Keratinocyte (primary cell): ENCODE measurements at regions not wholly inside any gene's neighbourhood (a gene's known extent, or its start where the extent isn't known, plus 50 kb on each side); places are given as distances from the start of the nearest gene placed in this dataset.

Source experiments
- DNase-seq: peaks from one replicate; pipeline ENCODE4 v3.0.0-alpha.2; 2011; ENCODE audit warnings: low read depth, missing footprints, low spot score
- FAIRE-seq: peaks from 2 replicates; lab custom pipeline; 2011; peaks lifted over from hg19 to GRCh38; lab: Jason Lieb, UNC
- H2AFZ ChIP-seq: 2 replicates; pipeline ENCODE4 v1.6.0; 2012; ENCODE audit warnings: low read length, control low read depth, inconsistent platforms; ENCODE audit not compliant: control insufficient read depth
- H3K27ac ChIP-seq: 2 replicates; pipeline ENCODE4 v1.5.1; 2011; ENCODE audit warnings: low read length; ENCODE audit not compliant: control insufficient read depth, insufficient read depth
- H3K27me3 ChIP-seq: 3 replicates; pipeline ENCODE4 v1.6.0; 2011; ENCODE audit warnings: low read length; ENCODE audit not compliant: control insufficient read depth, insufficient read depth; ENCODE audit errors: extremely low read depth
- H3K36me3 ChIP-seq, 2 experiments: 2 replicates in 1 of 2; 3 replicates in 1 of 2; pipeline ENCODE4 v1.5.1; 2011; ENCODE audit warnings: low read length in 2 of 2, mild to moderate bottlenecking in 1 of 2; ENCODE audit not compliant: control insufficient read depth in 2 of 2, insufficient read depth in 2 of 2; ENCODE audit errors: extremely low read depth in 1 of 2
- H3K4me1 ChIP-seq: 3 replicates; pipeline ENCODE4 v1.5.1; 2011; ENCODE audit warnings: low read length; ENCODE audit not compliant: control insufficient read depth, insufficient read depth; ENCODE audit errors: extremely low read depth
- H3K4me2 ChIP-seq: 3 replicates; pipeline ENCODE4 v1.6.0; 2011; ENCODE audit warnings: low read depth, low read length; ENCODE audit not compliant: control insufficient read depth, insufficient read depth; ENCODE audit errors: extremely low read depth
- H3K4me3 ChIP-seq, 3 experiments: fragments of 200-600 bp in 1 of 3; sonication (generic) in 1 of 3; 2 replicates in 2 of 3; 3 replicates in 1 of 3; pipeline ENCODE4 v1.5.1; 2011 to 2016; ENCODE audit warnings: low read length in 3 of 3, mild to moderate bottlenecking in 3 of 3, control low read depth in 2 of 3, inconsistent platforms in 1 of 3, low read depth in 1 of 3, mixed read lengths in 1 of 3, mixed run types in 1 of 3, moderate library complexity in 1 of 3; ENCODE audit not compliant: control insufficient read depth in 2 of 3, insufficient read depth in 2 of 3; ENCODE audit errors: extremely low read depth in 1 of 3
- H3K79me2 ChIP-seq: 2 replicates; pipeline ENCODE4 v1.6.0; 2012; ENCODE audit warnings: low read length; ENCODE audit not compliant: control insufficient read depth, insufficient read depth
- H3K9ac ChIP-seq: 3 replicates; pipeline ENCODE4 v1.6.0; 2011; ENCODE audit warnings: low read length; ENCODE audit not compliant: control insufficient read depth, insufficient read depth; ENCODE audit errors: extremely low read depth
- H3K9me1 ChIP-seq: 3 replicates; pipeline ENCODE4 v1.6.0; 2011; ENCODE audit warnings: low read length; ENCODE audit not compliant: control insufficient read depth, insufficient read depth; ENCODE audit errors: extremely low read depth
- H3K9me3 ChIP-seq: 2 replicates; pipeline ENCODE4 v1.5.1; 2012; ENCODE audit warnings: low read depth, low read length; ENCODE audit not compliant: control insufficient read depth
- H4K20me1 ChIP-seq: 3 replicates; pipeline ENCODE4 v1.6.0; 2011; ENCODE audit warnings: low read length; ENCODE audit not compliant: control insufficient read depth, insufficient read depth; ENCODE audit errors: extremely low read depth
- CTCF ChIP-seq, 3 experiments: IDR thresholded peaks in 1 of 3; conservative IDR thresholded peaks in 1 of 3; optimal IDR thresholded peaks in 1 of 3; 2 replicates in 2 of 3; 3 replicates in 1 of 3; pipeline versions ENCODE3 to v1.5.1; 2011; ENCODE audit warnings: low read length in 3 of 3, mild to moderate bottlenecking in 3 of 3, moderate library complexity in 2 of 3, control low read depth in 1 of 3, inconsistent platforms in 1 of 3; ENCODE audit not compliant: insufficient read depth in 2 of 3; ENCODE audit errors: extremely low read depth in 1 of 3
- EZH2 ChIP-seq: IDR thresholded peaks from one replicate; pipeline ENCODE4 v1.6.1; 2012; ENCODE audit warnings: inconsistent platforms, mild to moderate bottlenecking, low read length, moderate library complexity
- dilution Hi-C: fragments of 300-500 bp; cut with MboI; formaldehyde crosslinking; loops from one replicate; pipeline ENCODE4 v1.7.0; 2020; ENCODE audit warnings: low sequenced_read_pairs; ENCODE audit not compliant: extremely low pct_ligation_motif_present

GRCh38 chr4:36553029-36553428 lies 271.6 kb downstream of the DTHD1 start:
- Histone ChIP-seq H3K4me1 (peaks cover 40% of the 10 kb centered on the region), H3K9me3 (no peaks in the 10 kb centered on the region), H3K79me2 (no peaks in the 10 kb centered on the region), H4K20me1 (no peaks in the 10 kb centered on the region), H3K4me2 (no peak overlapping the region), H3K9ac (no peak overlapping the region), H3K36me3 (no peaks in the 10 kb centered on the region), H3K27me3 (no peaks in the 10 kb centered on the region), H2AFZ (no peak overlapping the region), H3K4me3 (no peak overlapping the region), H3K9me1 (no peaks in the 10 kb centered on the region), H3K27ac (peak overlapping the region; percentile 89)
- FAIRE-seq (no peak), DNase-seq (no peak)
- TF ChIP-seq EZH2 (no peak), CTCF (optimal IDR thresholded peaks at IDR 0.05 in 1 of 3, IDR thresholded peaks at IDR 0.05 in 1 of 3, conservative IDR thresholded peaks at IDR 0.05 in 1 of 3; ENCODE audit: extremely low read depth in 1 of 3, insufficient read depth in 2 of 3, low read length in 3 of 3) (no peak)
- dilution Hi-C loops = no loop called here

DNA sequence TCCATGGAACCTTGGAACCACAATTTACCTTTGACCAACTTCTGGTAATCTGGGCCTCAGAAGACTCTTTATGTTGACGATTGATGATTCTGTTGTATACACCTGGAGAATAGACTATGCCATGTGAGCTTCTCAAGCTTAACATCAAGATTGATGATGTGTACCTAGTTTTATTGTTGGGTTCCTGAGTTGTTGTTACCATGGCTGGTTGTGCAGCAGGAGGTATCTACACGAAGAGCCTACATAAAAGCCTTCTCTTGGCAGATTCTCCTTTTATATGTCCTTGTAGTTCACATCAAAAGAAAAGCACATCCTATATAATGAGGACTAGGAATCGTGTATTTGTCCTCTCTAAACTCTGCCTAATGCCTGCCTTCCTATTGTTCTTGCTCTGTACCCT lies 272.0 kb downstream of the DTHD1 start:
- DNase-seq (no peak), FAIRE-seq (peak; percentile 39)
- H3K27me3 ChIP-seq = no peaks in the 10 kb centered on the region
- H3K36me3 ChIP-seq = no peaks in the 10 kb centered on the region
- no peaks in the 10 kb centered on the region for H4K20me1 ChIP-seq
- no peak overlapping the region for H3K4me2 ChIP-seq
- no peaks in the 10 kb centered on the region for H3K9me1 ChIP-seq
- H3K9me3 ChIP-seq = no peaks in the 10 kb centered on the region
- no peak overlapping the region for H3K9ac ChIP-seq
- peaks cover 40% of the 10 kb centered on the region for H3K4me1 ChIP-seq
- H3K4me3 ChIP-seq = no peak overlapping the region
- dilution Hi-C loops = no loop called here
- H3K27ac ChIP-seq = no peak overlapping the region
- no peaks in the 10 kb centered on the region for H3K79me2 ChIP-seq
- no peak overlapping the region for H2AFZ ChIP-seq
- TF ChIP-seq EZH2 = no peak
- TF ChIP-seq CTCF (optimal IDR thresholded peaks at IDR 0.05 in 1 of 3, IDR thresholded peaks at IDR 0.05 in 1 of 3, conservative IDR thresholded peaks at IDR 0.05 in 1 of 3; ENCODE audit: extremely low read depth in 1 of 3, insufficient read depth in 2 of 3, low read length in 3 of 3) = no peak
